H1 (cell line): ENCODE measurements at regions not wholly inside any gene's neighbourhood (a gene's known extent, or its start where the extent isn't known, plus 50 kb on each side); places are given as distances from the start of the nearest gene placed in this dataset.

Experiments used
- BACH1 ChIP-seq: IDR thresholded peaks from 2 replicates; pipeline ENCODE4 v1.6.1; 2012; ENCODE audit warnings: low read length, improper control_type of control experiment
- BRCA1 ChIP-seq: IDR thresholded peaks from 2 replicates; pipeline ENCODE4 v1.6.1; 2012; ENCODE audit warnings: low read depth, low read length, improper control_type of control experiment
- KDM5A ChIP-seq: fragments of 200-600 bp; IDR thresholded peaks from 2 replicates; pipeline ENCODE4 v1.7.1; 2012; ENCODE audit warnings: mild to moderate bottlenecking, low read length, inconsistent platforms, mixed read lengths
- POLR2AphosphoS5 ChIP-seq: IDR thresholded peaks from 2 replicates; pipeline ENCODE4 v1.6.1; 2011; ENCODE audit warnings: low read depth, low read length
- RXRA ChIP-seq: IDR thresholded peaks from 2 replicates; pipeline ENCODE4 v1.6.1; 2011; ENCODE audit warnings: low read depth, mild to moderate bottlenecking, low read length, moderate library complexity; ENCODE audit not compliant: insufficient read depth
- SP2 ChIP-seq: IDR thresholded peaks from 2 replicates; pipeline ENCODE4 v1.6.1; 2012; ENCODE audit warnings: mild to moderate bottlenecking, low read length, inconsistent platforms
- TF ChIP-seq, protein P1 (sequence below), 3 experiments: IDR thresholded peaks; 1 replicate in 2 of 3; 2 replicates in 1 of 3; pipeline versions ENCODE4 v1.5.1 to v1.6.1; 2011; ENCODE audit warnings: low read length in 3 of 3, mild to moderate bottlenecking in 3 of 3, inconsistent platforms in 2 of 3, low read depth in 1 of 3, moderate library complexity in 1 of 3; ENCODE audit not compliant: insufficient read depth in 1 of 3; ENCODE audit errors: control extremely low read depth in 1 of 3
- TF ChIP-seq, protein P2 (sequence below): IDR thresholded peaks from 2 replicates; pipeline ENCODE4 v1.6.1; 2011; ENCODE audit warnings: low read length, improper control_type of control experiment

DNA sequence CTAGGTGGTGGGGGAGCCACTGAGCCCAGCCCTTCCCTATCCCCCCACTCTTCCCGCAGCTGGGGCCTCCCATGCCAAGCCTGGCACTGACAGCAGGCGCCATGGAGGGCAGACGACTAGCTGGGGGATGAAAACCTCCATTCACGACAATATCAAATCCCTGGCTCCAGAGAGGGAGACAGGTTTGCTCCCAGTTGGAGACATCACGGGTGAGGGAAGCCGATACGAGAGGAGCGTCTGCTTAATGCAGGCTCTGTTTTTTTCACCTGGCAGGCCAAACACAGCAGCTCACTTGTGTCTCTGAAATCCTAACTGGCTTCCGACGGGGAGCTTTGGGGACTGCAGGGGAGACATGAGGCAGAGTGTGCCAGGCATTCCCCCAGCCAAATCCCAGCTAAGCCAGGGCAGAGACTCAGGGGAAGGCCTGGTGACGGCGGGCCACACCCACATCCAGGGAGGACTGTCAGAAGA lies 307.4 kb upstream of the ZMIZ1 start (continued):
- TF ChIP-seq, protein P1, sequence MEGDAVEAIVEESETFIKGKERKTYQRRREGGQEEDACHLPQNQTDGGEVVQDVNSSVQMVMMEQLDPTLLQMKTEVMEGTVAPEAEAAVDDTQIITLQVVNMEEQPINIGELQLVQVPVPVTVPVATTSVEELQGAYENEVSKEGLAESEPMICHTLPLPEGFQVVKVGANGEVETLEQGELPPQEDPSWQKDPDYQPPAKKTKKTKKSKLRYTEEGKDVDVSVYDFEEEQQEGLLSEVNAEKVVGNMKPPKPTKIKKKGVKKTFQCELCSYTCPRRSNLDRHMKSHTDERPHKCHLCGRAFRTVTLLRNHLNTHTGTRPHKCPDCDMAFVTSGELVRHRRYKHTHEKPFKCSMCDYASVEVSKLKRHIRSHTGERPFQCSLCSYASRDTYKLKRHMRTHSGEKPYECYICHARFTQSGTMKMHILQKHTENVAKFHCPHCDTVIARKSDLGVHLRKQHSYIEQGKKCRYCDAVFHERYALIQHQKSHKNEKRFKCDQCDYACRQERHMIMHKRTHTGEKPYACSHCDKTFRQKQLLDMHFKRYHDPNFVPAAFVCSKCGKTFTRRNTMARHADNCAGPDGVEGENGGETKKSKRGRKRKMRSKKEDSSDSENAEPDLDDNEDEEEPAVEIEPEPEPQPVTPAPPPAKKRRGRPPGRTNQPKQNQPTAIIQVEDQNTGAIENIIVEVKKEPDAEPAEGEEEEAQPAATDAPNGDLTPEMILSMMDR (IDR thresholded peaks at IDR 0.05; ENCODE audit: control extremely low read depth in 1 of 3, insufficient read depth in 1 of 3, low read depth in 1 of 3, low read length in 3 of 3), result no peak
- no peak for TF ChIP-seq BRCA1
- no peak for TF ChIP-seq KDM5A
- TF ChIP-seq RXRA, result no peak
- TF ChIP-seq, protein P2, sequence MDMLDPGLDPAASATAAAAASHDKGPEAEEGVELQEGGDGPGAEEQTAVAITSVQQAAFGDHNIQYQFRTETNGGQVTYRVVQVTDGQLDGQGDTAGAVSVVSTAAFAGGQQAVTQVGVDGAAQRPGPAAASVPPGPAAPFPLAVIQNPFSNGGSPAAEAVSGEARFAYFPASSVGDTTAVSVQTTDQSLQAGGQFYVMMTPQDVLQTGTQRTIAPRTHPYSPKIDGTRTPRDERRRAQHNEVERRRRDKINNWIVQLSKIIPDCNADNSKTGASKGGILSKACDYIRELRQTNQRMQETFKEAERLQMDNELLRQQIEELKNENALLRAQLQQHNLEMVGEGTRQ, result no peak
- no peak for TF ChIP-seq BACH1
- TF ChIP-seq SP2, result no peak
- TF ChIP-seq POLR2AphosphoS5, result no peak
